ENCODE measurements at regions not wholly inside any gene's neighbourhood (a gene's known extent, or its start where the extent isn't known, plus 50 kb on each side); places are given as distances from the start of the nearest gene placed in this dataset.

GRCh38 chr11:37896016-37896415, 1298.0 kb upstream of the RAG2 start:
- no peak for TF ChIP-seq MYC (IDR thresholded peaks at IDR 0.05; ENCODE audit: borderline replicate concordance, low read length)
- TF ChIP-seq SREBF2 (IDR thresholded peaks at IDR 0.05): no peak
- no peak for TF ChIP-seq CTCF (IDR thresholded peaks at IDR 0.05)
- TF ChIP-seq CBX8 (IDR thresholded peaks at IDR 0.05): no peak
- no peak for TF ChIP-seq REST (IDR thresholded peaks at IDR 0.05)
- TF ChIP-seq EP300 (IDR thresholded peaks at IDR 0.05): no peak
- TF ChIP-seq TP53 (CRISPR knock-in tag; IDR thresholded peaks at IDR 0.05): no peak
- TF ChIP-seq MAZ (IDR thresholded peaks at IDR 0.05; ENCODE audit: borderline replicate concordance, low read depth, low read length): no peak
- TF ChIP-seq NFE2L2 (conservative IDR thresholded peaks at IDR 0.05; ENCODE audit: low read length): no peak
- no peak for TF ChIP-seq RFX5 (IDR thresholded peaks at IDR 0.05)
- TF ChIP-seq POLR2A (IDR thresholded peaks at IDR 0.05; ENCODE audit: low read length): no peak
- TF ChIP-seq POLR2AphosphoS2 (conservative IDR thresholded peaks at IDR 0.05; ENCODE audit: low read length): no peak
- no peak for TF ChIP-seq SMC3 (IDR thresholded peaks at IDR 0.05)
